Nucleus accumbens (tissue), 56 donors: ENCODE measurements at regions not wholly inside any gene's neighbourhood (a gene's known extent, or its start where the extent isn't known, plus 50 kb on each side); places are given as distances from the start of the nearest gene placed in this dataset.
"Not testable (repeated sequence)": the region's sequence is repeated elsewhere in the genome, so short reads cannot be mapped to it uniquely, and the experiment has no call there.

Experiments used
- DNase-seq, 56 donors: peaks; one replicate each; lab custom pipeline; 2025; lab: John Stamatoyannopoulos, UW

DNA sequence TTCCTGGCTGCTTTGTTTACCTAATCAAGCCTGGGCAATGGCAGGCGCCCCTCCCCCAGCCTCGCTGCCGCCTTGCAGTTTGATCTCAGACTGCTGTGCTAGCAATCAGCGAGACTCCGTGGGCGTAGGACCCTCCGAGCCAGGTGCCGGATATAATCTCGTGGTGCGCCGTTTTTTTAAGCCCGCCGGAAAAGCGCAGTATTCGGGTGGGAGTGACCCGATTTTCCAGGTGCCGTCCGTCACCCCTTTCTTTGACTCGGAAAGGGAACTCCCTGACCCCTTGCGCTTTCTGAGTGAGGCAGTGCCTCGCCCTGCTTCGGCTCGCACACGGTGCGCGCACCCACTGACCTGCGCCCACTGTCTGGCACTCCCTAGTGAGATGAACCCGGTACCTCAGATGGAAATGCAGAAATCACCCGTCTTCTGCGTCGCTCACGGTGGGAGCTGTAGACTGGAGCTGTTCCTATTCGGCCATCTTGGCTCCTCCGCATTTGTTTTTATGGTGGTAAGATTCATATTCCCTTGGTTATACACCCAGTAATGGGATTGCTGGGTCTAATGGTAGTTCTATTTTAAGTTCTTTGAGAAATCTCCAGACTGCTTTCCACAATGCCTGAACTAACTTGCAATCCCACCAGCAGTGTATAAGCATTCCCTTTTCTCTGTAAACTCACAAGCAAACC lies 652.1 kb upstream of the LRFN5 start:
- DNase-seq: not testable (repeated sequence)

DNA sequence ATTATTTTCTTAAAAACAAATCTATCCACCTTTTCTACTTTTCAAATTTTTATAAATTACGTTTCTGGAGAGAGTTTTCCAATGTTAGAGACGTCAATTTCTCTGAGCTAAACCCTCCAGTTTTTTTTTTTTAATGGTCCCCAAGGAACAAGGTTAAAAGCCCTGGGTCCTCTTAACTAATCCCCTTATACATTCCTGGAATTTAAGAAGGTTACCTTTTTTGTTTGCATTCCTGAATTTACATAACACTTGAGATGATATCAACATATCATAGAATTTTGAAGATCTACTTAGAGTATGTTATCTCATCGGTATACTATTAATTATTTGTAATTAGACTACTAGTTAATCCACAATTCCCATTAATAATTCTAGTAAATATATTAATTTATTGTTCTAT lies 662.2 kb upstream of the LRFN5 start:
- no peak for DNase-seq

DNA sequence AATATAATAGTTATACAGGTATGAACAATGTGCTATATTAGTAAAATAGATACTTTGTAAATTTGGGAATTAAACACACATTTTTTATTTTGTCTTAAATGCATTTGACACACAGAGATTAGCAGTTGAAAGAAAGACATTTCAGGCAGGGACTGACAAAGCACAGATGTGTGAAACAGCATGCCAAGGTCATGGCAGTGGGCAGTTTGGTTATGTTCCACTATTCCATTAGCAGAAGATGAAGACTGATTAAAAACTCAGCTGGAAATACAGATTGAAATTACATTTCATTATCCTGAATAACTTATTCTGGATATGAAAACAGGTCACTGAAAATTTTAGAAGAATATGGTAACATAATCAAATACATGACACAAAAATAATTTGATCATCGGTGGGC lies 669.8 kb upstream of the LRFN5 start:
- no peak for DNase-seq

GRCh38 chr14:40920380-40920779 lies 686.3 kb upstream of the LRFN5 start:
- no peak for DNase-seq

GRCh38 chr14:40911141-40911540 lies 695.5 kb upstream of the LRFN5 start:
- DNase-seq: no peak

- no peak for DNase-seq
These were observed 696.8 kb upstream of the LRFN5 start for GRCh38 chr14:40909906-40910305.

DNA sequence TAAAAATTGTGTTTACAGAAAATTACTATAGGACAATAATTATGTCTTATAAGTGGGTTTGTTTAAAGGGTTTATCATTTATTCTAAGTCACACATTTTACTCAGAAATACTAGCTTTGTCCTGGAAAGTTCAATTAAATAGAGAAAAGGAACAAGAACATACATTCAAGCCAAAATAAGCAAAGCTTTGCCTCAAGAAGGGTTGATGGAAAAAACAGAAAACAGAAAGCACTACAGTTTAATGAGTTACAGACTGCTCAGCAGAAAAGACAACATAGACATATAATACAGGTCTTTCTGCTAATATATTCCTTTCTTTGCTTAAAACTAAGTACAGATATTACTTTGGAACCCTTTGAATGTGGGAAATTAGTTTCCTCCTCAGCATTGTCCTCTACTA lies 703.0 kb upstream of the LRFN5 start:
- DNase-seq: no peak

- DNase-seq: no peak
These were observed 707.2 kb upstream of the LRFN5 start for GRCh38 chr14:40899435-40899834.

DNA sequence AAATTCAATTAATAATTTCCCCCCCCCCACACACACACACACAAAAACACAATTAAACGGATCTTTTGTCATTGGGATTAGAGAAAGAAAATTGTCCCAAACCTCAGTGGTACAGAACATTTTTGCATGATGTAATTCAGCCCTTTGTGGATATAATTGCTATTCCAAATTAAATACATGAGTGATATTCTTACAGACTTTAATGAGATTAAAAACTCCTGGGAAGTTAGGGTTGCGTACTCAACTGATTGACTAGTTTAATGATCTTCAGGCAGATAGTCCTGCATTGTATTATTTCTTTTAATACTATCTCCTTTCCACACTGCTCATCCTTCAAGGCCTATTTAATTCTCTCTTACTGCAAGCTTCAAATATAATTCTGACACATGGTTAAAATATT lies 711.8 kb upstream of the LRFN5 start:
- DNase-seq: no peak

DNA sequence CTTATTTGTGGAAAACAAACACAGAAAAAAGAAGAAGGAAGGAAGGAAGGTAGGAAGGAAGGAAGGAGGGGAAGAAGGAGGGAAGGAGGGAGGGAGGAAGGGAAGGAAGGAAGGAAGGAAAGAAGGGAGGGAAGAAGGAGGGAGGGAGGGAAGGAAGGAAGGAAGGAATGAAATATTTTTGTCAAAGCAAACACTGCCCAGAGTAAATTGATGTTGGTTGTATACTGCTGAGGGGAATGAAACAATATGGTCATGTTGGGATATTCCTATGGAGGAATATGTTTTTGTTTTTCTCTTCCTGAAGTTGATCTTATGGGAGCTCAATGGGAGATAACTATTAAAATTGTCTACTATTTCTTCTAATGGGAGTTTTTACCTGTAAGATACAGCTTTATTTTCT lies 717.5 kb upstream of the LRFN5 start:
- DNase-seq: no peak

DNA sequence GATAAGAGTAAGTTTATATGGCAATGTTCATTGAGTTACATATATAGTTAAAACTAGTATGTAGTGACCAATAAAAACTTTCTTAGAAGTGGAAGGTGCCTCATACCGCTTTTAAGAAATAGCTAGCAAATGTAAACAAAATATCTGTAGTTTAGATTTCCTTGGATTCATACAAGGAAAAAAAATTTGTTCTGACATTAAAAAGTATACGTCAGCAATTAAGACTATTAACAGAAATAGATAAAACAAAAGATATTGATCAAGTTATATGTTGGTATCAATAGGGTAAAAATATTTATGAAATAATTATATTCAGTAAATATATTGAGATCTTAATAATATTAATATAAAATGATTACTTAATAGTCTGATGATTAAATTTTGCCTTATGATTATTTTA lies 718.8 kb upstream of the LRFN5 start:
- DNase-seq: no peak

GRCh38 chr14:40870252-40870651 lies 736.4 kb upstream of the LRFN5 start:
- no peak for DNase-seq

DNA sequence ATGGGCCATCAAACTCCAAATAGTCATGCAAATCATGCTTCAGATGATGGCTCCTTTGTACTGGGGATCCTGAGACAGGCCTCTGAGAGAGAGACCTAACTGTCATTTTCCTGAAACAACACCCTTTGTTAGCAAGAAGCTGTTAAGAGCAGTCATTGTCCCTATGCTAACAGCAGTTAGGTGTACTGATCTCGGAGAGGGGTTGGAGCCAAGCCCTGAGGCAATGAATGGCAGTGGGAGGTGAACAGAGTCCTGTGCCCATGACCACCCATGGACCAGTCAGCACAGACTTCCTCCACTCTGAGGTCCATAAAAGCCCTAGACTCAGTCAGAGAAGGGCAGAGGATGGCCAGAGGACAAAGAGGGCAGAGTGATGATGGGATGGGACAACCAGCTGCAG lies 747.6 kb upstream of the LRFN5 start:
- no peak for DNase-seq

DNA sequence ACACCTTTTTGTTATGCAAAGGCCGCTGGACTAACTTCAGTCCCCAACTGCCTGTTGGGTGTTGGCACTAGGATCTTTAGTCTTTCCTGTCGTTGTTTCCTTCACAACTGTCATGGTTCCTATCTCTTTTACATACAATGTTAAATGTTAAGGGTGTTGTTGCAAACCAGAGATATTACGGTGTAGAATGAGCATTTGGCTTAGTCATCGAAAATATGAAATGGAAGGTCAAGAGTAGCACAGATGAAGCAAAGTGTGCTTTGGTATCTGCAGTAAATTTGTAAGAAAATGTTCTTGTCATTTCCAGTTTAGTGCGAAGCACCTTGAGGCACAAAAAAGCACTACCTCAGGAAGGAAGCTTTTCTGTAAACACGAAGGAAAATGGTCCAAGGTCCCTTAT lies 751.3 kb upstream of the LRFN5 start:
- no peak for DNase-seq

GRCh38 chr14:40850191-40850590 lies 756.5 kb upstream of the LRFN5 start:
- no peak for DNase-seq

DNA sequence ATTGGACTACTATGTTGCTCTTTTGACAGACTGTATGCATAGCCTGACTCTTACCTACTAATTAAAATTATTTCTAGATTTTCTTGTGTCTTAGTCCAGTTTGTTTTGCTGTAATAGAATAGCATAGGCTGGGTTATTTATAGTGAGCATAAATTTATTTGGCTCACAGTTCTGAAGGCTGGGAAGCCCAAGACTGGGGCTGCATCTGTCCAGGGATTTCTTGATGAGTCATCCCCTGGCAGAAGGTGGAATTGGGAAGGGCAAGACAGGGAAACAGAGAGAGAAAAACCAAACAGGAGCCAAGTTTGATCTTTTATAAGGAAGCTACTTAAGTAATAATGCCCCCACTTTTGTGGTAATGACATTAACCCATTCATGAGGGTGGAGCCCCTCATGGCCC lies 759.2 kb upstream of the LRFN5 start:
- no peak for DNase-seq

- DNase-seq: no peak
These were observed 763.9 kb upstream of the LRFN5 start for GRCh38 chr14:40842816-40843215.

- no peak for DNase-seq
These were observed 764.8 kb upstream of the LRFN5 start for GRCh38 chr14:40841886-40842285.

- DNase-seq: no peak
These were observed 768.1 kb upstream of the LRFN5 start for GRCh38 chr14:40838601-40839000.

GRCh38 chr14:40806471-40806870 lies 800.2 kb upstream of the LRFN5 start:
- DNase-seq: no peak

DNA sequence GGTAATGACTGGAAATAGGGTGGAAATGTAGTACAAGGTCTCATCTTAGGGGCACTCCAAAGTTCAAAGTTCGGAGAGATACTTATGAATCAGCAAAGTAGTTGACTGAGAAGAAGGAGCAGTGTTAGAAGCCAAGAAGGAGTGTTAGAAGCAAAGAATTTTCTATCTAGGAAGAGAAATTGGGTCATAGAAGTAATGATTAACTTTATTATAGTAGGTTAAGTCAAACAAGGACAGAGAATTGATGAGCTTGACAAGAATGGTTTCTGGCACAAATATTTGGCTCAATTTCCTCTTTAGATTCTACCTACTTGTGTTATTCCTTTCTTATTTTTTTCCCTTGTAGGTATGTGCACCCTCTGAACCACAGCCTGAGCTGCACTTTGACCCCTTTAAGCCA lies 810.5 kb upstream of the LRFN5 start:
- no peak for DNase-seq

DNA sequence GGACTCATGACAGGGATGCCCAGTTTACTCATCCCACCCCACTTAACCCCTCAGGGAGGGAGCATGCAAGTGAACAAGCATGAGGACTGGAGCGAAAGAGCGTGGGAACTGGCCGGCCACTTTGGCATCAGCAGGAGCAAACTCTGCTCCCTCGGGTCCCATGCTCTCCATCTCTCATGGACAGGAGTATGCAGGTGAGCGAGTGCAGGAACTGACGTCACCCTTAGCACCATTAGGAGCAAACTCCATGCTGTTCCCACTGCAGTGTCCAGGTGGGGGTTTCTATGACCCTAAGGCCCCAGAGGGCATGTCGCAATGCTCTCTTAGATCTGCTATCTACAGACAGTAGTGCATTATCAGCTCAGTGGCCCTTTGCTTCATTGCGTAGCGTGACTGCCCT lies 821.8 kb upstream of the LRFN5 start:
- no peak for DNase-seq

DNA sequence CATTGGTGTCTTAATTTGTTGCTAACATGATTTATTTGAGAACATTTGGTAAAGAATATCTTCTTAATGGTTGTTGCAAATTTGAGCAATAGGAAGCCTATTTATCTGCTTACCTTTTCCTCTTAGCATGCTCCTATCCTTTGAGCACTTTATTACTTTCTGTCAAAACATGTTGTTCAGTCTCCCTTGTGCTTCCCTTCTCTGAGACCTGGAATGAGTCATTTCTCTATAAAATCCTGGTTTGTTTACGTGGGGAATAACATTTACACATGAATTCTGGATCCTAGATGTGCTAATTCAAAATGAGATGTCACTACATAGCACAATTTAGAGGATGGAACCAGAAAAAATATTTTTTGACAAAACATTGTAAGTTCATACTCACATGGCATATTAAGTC lies 844.0 kb upstream of the LRFN5 start:
- DNase-seq: no peak
